GM12873 (cell line): ENCODE measurements at regions not wholly inside any gene's neighbourhood (a gene's known extent, or its start where the extent isn't known, plus 50 kb on each side); places are given as distances from the start of the nearest gene placed in this dataset.

Experiments used
- CTCF ChIP-seq: IDR thresholded peaks from 2 replicates; pipeline ENCODE4 v1.5.1; 2012; ENCODE audit warnings: low read depth, mild to moderate bottlenecking, moderate library complexity, low read length, control low read depth; ENCODE audit not compliant: insufficient read depth; ENCODE audit errors: missing control alignments

GRCh38 chr3:31268868-31269267 lies 263.9 kb upstream of the STT3B start:
- TF ChIP-seq CTCF: no peak

GRCh38 chr3:31270010-31270409 lies 262.7 kb upstream of the STT3B start:
- no peak for TF ChIP-seq CTCF

- TF ChIP-seq CTCF: no peak
Measured at GRCh38 chr3:31274326-31275024, 258.2 kb upstream of the STT3B start.

DNA sequence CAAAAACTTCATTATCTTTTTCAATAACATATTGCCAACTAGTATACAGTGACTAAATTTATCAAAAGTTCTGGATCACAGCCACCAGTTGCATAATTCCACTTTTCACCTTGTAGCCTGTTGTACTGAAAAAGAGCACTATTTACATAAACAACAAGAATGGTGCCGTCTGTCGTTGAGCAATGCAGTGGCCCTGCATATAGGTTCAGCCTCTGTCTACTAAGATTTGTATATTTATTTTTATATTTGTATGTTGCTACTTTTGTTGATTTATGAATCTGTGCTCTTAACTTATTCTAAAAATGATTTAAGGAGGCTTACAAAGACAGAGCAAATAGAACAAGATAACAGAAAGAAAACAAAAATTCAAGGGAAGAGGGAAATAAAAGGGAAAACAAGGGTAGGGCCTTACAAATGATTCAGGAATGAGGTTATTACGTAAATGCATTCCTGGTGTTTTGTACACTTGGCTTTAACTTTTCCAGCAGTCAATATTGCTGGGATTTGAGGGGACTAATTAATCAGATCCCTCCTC lies 257.6 kb upstream of the STT3B start:
- no peak for TF ChIP-seq CTCF

DNA sequence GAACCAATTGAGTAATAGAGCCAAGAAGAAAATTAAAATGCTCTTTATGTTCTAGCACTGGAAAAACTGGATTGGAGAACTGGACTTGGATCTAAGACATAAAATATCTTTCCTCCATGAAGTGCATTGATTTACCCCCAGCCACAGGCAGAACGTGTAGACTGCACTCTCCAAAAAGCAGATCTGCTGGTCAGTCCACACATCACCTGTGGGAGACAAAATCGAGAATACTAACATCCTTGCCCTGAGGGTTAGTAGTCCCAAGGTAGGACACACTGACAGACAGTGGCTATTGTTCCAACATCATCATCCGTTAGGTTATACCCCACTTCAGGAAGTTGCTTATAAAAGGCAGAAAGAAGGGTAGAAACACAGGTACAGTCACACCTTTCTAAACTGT lies 257.1 kb upstream of the STT3B start:
- no peak for TF ChIP-seq CTCF

DNA sequence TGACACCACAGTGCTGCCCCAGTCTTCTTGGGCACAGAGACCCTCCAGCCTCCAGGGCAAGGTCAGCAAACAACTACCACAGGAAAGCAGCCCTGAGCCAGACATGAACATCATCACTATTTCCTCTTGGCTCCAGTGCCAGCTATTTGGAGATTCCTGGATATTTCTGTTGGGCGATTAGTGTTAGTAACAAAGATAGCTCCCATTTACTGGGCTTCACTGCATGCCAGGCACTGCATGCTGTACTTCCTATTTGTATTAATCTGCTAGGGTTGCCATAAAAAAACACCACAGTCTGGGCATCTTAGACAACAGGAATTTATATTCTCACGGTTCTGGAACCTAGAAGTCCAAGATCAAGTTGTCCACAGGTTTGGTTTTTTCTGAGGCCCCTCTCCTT lies 255.1 kb upstream of the STT3B start:
- no peak for TF ChIP-seq CTCF

DNA sequence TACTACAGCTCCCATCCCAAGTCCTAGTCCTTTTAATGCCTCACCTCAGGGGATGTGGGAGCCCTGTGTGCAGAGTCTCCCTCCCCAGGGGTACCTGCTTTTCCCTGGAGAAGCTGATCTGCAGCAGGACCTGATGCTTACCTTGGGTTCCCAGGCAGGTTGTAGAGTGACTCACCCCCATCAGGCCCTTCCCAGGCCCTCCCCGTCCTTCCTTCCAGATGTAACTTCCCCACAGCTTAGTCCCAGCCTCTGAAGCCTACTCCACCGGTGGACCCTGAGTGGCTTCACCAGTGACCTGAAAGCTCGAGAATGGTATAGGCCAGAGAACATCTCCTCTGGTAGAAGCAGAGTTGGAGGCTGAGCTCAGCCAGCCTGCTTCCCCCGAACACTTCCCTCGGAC lies 254.2 kb upstream of the STT3B start:
- no peak for TF ChIP-seq CTCF

DNA sequence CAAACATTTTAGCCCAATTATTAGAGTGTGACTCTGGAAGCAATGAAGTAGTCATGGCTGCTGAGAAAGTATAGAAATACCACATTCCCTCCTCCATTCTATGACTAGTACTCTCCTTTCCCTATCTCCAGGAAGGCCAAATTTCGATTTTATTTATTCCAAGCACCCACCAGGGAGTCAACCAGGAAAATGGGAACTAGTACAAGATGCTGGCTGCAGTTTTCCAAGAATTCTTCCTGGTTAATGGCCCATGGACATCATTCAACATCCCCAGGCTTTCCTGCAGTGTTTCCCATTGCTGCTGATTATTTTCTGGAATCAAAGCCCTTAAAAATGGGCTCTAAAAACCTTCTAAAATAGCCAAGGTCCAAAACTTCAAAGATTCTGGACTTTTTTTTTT lies 247.9 kb upstream of the STT3B start:
- TF ChIP-seq CTCF: no peak
